Mucosa of descending colon (tissue), 3 donors: ENCODE measurements at regions not wholly inside any gene's neighbourhood (a gene's known extent, or its start where the extent isn't known, plus 50 kb on each side); places are given as distances from the start of the nearest gene placed in this dataset.

ENCODE experiments used
- ATAC-seq: fragments of 200-7000 bp; cut with Tn5 transposase; one replicate; pipeline ENCODE4 v1.9.1; 2020; ENCODE audit warnings: mild to moderate bottlenecking, moderate library complexity
- DNase-seq, 3 donors: peaks; one replicate each; pipeline ENCODE4 v3.0.0-alpha.2; 2020
- H3K36me3 ChIP-seq: fragments of 200-600 bp; one replicate; pipeline ENCODE4 v1.8.0; 2021; ENCODE audit warnings: low read depth, mild to moderate bottlenecking
- H3K4me1 ChIP-seq: fragments of 200-600 bp; one replicate; pipeline ENCODE4 v1.8.0; 2021; ENCODE audit warnings: low read depth, mild to moderate bottlenecking
- H3K4me3 ChIP-seq: fragments of 200-600 bp; one replicate; pipeline ENCODE4 v1.8.0; 2021; ENCODE audit warnings: mild to moderate bottlenecking
- H3K9me3 ChIP-seq: fragments of 200-600 bp; one replicate; pipeline ENCODE4 v1.8.0; 2021; ENCODE audit warnings: mild to moderate bottlenecking
- CTCF ChIP-seq: fragments of 200-600 bp; IDR thresholded peaks from one replicate; pipeline ENCODE4 v1.8.0; 2022; ENCODE audit warnings: antibody characterized with exemption, mild to moderate bottlenecking
- intact Hi-C, 2 donors: fragments of 100-400 bp; cut with DNase I in 1 of 2; cut with micrococcal nuclease in 1 of 2; formaldehyde crosslinking; loops; one replicate each; pipeline versions ENCODE4 v1.11.0 to v1.11.1; 2022; cut with DNase I, micrococcal nuclease
- donor health status: DM: no; HTN: no; CAD: no; lungs with moderate emphysema.
- donor health status: DM: no; HTN: no; CAD: no.
- donor health status: DM: no; HTN: yes; CAD: no.

GRCh38 chr1:178594133-178594532 is 81.2 kb downstream of the TEX35 start:
- TF ChIP-seq CTCF = no peak
- no peaks in the 10 kb centered on the region for H3K9me3 ChIP-seq
- intact Hi-C loops = no loop called here
- H3K4me1 ChIP-seq = no peaks in the 10 kb centered on the region
- ATAC-seq (no peak), DNase-seq (no peak)
- no peak overlapping the region for H3K4me3 ChIP-seq
- H3K36me3 ChIP-seq = no peaks in the 10 kb centered on the region

- no peaks in the 10 kb centered on the region for H3K4me1 ChIP-seq
- H3K9me3 ChIP-seq = no peaks in the 10 kb centered on the region
- H3K4me3 ChIP-seq = no peak overlapping the region
- intact Hi-C loops = no loop called here
- no peaks in the 10 kb centered on the region for H3K36me3 ChIP-seq
- no peak for DNase-seq
- no peak for TF ChIP-seq CTCF
- ATAC-seq = no peak
Measured at GRCh38 chr1:178595491-178595890, 82.6 kb downstream of the TEX35 start.

GRCh38 chr1:178599087-178599486 is 86.2 kb downstream of the TEX35 start:
- no peak overlapping the region for H3K4me3 ChIP-seq
- peak; percentile 30 for ATAC-seq
- H3K4me1 ChIP-seq = no peaks in the 10 kb centered on the region
- DNase-seq = no peak
- no peaks in the 10 kb centered on the region for H3K36me3 ChIP-seq
- intact Hi-C loops = no loop called here
- no peaks in the 10 kb centered on the region for H3K9me3 ChIP-seq
- no peak for TF ChIP-seq CTCF

- H3K4me1 ChIP-seq = no peaks in the 10 kb centered on the region
- TF ChIP-seq CTCF = no peak
- ATAC-seq = peak; percentile 55
- no peaks in the 10 kb centered on the region for H3K36me3 ChIP-seq
- H3K4me3 ChIP-seq = no peak overlapping the region
- no peaks in the 10 kb centered on the region for H3K9me3 ChIP-seq
- DNase-seq = no peak
- intact Hi-C loops = no loop called here
Measured at GRCh38 chr1:178599745-178600144, 86.8 kb downstream of the TEX35 start.

GRCh38 chr1:178603926-178604325 is 91.0 kb downstream of the TEX35 start:
- no peaks in the 10 kb centered on the region for H3K9me3 ChIP-seq
- no peak for TF ChIP-seq CTCF
- intact Hi-C loops = no loop called here

GRCh38 chr1:178606839-178607238 is 93.9 kb downstream of the TEX35 start:
- no peak for TF ChIP-seq CTCF
- no peak overlapping the region for H3K4me3 ChIP-seq
- intact Hi-C loops = no loop called here
- H3K4me1 ChIP-seq = no peaks in the 10 kb centered on the region
- no peak for DNase-seq
- no peak for ATAC-seq
- no peaks in the 10 kb centered on the region for H3K36me3 ChIP-seq
- H3K9me3 ChIP-seq = no peaks in the 10 kb centered on the region

More at GRCh38 chr1:178603926-178604325, 91.0 kb downstream of the TEX35 start:
- H3K4me1 ChIP-seq = no peaks in the 10 kb centered on the region
- no peak for ATAC-seq
- no peak overlapping the region for H3K4me3 ChIP-seq
- no peak for DNase-seq
- no peaks in the 10 kb centered on the region for H3K36me3 ChIP-seq
